T-helper 9 cell (primary cell): ENCODE measurements at regions not wholly inside any gene's neighbourhood (a gene's known extent, or its start where the extent isn't known, plus 50 kb on each side); places are given as distances from the start of the nearest gene placed in this dataset.
"Not testable (repeated sequence)": the region's sequence is repeated elsewhere in the genome, so short reads cannot be mapped to it uniquely, and the experiment has no call there.

Experiments
- DNase-seq: peaks from one replicate; pipeline ENCODE4 v3.0.0-alpha.2; 2020

GRCh38 chr10:83371696-83372490, 767.4 kb upstream of the GHITM start:
- DNase-seq: no peak

GRCh38 chr10:83372646-83373045, 766.7 kb upstream of the GHITM start:
- DNase-seq: no peak

GRCh38 chr10:83373671-83374070, 765.6 kb upstream of the GHITM start:
- no peak for DNase-seq

GRCh38 chr10:83374741-83375140, 764.6 kb upstream of the GHITM start:
- DNase-seq: no peak

- DNase-seq: no peak
Measured at GRCh38 chr10:83375274-83375673, 764.0 kb upstream of the GHITM start.

DNA sequence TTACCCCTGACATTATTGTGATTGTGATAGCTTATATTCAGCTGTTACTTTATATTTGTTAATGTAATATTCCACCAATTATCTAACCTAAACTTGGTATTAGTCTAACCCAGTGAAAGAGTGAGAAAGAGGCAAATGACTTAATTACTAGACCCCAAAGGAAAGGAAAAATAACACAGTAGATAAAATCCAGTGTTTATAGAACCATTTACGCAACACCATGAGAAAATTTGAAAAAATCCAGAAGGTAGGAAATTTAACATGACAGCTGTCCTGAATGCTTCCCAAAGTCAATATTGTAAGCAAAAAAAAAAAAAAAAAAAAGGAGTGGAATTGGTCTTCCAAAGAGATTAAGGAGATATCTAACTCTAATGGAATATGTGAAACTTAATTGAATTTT, 741.5 kb upstream of the GHITM start:
- DNase-seq: no peak

DNA sequence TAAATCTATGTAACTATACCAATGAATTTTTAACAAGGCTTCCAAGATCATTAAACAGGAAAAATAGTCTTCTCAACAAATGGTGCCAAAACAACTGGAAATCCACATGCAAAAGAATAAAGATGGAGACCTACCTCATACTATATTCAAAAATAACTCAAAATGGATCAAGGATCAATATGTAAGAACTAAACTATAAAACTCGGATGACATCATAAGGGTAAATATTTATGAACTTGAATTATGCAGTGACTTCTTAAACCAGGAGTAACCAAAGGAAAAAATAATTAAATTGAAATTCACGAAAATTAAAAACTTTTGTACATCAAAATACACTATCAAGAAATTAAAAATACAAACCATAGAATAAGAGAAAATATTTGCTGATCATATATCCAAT, 728.7 kb upstream of the GHITM start:
- DNase-seq: no peak

DNA sequence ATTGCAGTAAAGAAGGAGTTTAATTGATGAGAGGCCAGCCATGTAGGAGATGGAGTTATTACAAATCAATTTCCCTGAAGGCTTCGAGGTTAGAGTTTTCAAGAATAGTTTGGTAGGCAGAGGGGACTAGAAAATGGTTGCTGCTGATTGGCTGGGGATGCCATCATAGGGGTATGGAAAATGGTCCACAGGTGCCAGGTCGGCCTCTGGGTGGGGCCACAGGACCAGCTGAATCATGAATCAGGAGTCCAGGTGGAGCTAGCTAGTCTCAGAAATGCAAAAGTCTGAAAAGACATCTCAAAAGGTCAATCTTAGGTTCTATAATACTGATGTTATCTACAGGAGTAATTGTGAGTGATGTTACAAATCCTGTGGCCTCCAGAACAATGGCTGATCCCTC, 714.0 kb upstream of the GHITM start:
- DNase-seq: no peak

GRCh38 chr10:83427101-83427500, 712.2 kb upstream of the GHITM start:
- DNase-seq: no peak

DNA sequence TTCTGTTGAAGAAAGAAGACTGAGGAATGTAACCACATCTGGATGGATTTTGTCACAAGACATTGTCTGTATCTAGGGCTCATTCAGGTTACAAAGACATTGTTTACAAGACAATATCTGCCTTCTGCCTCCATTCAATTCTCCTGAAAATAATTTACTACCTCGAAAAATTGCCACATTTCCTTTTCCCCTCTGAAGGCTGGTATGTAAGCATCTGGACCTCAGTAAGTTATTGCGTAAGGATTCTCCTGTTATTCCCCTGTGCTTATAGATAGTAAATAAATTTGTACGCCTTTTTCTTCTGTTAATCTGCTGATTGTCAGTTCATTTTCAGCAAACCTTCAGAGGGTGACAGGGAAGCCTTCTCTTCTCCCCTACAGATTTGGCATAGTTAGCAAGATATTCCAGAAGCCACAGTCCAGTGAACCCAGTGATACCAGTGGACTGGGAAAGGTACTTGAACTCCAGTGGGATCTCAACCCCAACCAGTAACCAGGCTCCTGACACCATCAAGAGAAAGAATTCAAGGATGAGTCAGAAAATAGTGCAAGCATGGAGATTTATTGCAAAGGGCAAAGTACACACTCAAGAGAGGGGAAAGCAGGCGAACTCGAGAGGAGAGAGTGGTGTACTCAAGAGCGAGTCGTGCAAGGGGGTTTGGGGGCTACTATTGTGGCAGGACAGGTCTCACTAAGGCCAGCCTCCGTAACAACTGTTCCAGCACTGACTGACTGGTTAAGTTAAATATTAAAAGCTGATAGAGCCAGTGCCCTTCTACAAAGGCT, 706.9 kb upstream of the GHITM start:
- no peak for DNase-seq

- no peak for DNase-seq
Measured at GRCh38 chr10:83433705-83434104, 705.6 kb upstream of the GHITM start.

DNA sequence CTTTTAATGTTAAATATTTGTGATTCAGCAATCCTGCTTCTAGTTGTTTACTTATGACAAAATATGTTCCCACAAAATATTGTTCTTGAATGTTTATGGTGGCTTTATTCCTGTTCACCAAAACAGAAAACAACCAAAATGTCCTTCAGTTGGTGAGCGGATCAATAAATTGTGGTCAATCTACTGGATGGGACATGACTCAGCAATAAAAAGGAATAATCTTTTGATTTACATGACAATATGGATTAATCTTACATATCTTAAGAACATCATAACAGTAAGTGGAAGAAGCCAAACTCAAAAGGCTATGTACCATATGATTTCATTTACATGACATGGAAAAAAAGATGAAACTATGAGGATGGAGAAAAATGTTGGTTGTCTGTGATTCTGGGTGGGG, 691.3 kb upstream of the GHITM start:
- DNase-seq: no peak

DNA sequence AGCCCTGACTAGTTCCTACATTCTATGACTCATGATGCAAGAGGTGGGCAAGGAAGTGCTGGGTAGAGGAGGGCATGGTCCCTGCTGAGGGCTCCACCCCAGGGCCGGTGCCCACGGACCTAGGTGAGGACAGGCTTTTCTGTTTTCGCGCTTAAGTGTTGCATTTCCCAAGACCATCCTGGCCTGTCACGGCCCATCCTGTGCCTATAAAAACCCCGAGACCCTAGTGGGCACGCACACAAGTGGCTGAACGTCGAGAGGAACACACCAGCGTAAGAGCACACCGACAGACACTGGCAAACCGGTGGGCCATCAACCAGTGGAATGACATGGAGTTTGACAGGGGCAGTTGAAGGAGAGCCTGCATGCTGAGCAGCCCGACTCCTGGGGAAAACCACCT, 680.7 kb upstream of the GHITM start:
- DNase-seq: no peak

DNA sequence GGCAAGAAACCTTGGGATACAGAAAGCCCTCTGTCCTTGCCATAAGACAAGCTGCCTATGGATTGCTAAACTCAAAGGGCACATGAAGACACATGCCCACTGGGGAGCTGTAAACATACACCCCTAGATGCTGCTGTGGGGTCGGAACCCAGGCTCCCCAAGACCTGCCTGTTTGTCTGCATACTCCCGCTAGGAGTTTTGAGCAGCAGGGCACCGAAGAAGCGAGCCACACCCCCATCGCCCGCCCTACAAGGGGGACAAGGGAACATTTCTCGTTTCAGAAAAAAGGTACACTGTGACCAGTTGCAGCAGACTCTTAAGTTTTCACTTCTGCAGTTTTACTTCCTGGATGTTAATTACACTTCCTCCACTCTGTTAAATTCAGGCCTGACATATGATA, 680.2 kb upstream of the GHITM start:
- no peak for DNase-seq

- DNase-seq: no peak
Measured at GRCh38 chr10:83469728-83470331, 669.5 kb upstream of the GHITM start.

- no peak for DNase-seq
Measured at GRCh38 chr10:83476211-83476610, 663.1 kb upstream of the GHITM start.

- no peak for DNase-seq
Measured at GRCh38 chr10:83489161-83489560, 650.1 kb upstream of the GHITM start.

GRCh38 chr10:83492004-83492403, 647.3 kb upstream of the GHITM start:
- DNase-seq: no peak

DNA sequence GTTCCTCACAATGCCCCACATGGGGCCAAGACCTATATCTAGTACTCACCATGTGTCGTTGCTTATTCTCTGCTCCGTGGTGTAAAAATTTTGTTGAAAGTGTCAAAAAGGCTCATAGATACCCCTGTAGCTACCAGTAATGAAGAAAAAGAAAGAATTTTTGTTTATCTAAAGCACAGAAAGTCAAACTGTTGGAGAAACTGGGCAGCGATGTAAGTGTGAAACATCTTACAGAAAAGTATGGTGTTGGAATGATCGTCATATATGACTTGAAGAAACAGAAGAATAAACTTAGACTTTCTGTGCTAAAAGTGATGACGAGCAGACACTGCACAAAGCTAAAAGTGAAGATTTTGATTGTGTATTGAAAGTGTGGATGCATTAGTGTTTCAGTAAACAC, 626.6 kb upstream of the GHITM start:
- DNase-seq: no peak

- no peak for DNase-seq
Measured at GRCh38 chr10:83515001-83515400, 624.3 kb upstream of the GHITM start.

GRCh38 chr10:83516788-83517187, 622.5 kb upstream of the GHITM start:
- DNase-seq: no peak

GRCh38 chr10:83517456-83517855, 621.9 kb upstream of the GHITM start:
- no peak for DNase-seq

GRCh38 chr10:83518779-83519178, 620.5 kb upstream of the GHITM start:
- no peak for DNase-seq

DNA sequence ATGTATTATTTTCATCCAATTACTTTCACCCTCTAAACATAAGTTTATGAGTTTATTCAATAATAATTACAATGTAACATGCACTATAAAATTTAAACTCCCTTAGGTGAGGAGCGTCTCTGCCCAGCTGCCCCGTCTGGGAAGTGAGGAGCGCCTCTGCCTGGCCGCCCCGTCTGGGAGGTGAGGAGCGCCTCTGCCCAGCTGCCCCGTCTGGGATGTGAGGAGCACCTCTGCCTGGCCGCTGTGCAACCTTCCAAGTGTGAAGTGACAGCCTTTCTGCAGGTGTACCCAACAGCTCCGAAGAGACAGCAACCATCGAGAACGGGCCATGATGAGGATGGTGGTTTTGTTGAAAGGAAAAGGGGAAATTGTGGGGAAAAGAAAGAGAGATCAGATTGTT, 618.9 kb upstream of the GHITM start:
- not testable (repeated sequence) for DNase-seq
